AG20443 (cell line): ENCODE measurements at regions not wholly inside any gene's neighbourhood (a gene's known extent, or its start where the extent isn't known, plus 50 kb on each side); places are given as distances from the start of the nearest gene placed in this dataset.

Experiments
- DNase-seq: peaks from one replicate; pipeline ENCODE4 v3.0.0; 2012; ENCODE audit warnings: low spot score, mixed read lengths

GRCh38 chr18:75607701-75608100, 180.2 kb upstream of the SMIM21 start:
- peak; percentile 52 for DNase-seq

GRCh38 chr18:75592527-75592926, 165.0 kb upstream of the SMIM21 start:
- DNase-seq = no peak

GRCh38 chr18:75588412-75588811, 160.9 kb upstream of the SMIM21 start:
- no peak for DNase-seq

- no peak for DNase-seq
Measured at GRCh38 chr18:75587131-75587530, 159.6 kb upstream of the SMIM21 start.

GRCh38 chr18:75586130-75586889, 158.8 kb upstream of the SMIM21 start:
- no peak for DNase-seq

- DNase-seq = no peak
Measured at GRCh38 chr18:75582940-75583339, 155.4 kb upstream of the SMIM21 start.

GRCh38 chr18:75582406-75582821, 154.9 kb upstream of the SMIM21 start:
- peak; percentile 60 for DNase-seq

GRCh38 chr18:75581336-75582131, 154.0 kb upstream of the SMIM21 start:
- DNase-seq = peak; percentile 52

GRCh38 chr18:75574187-75574586, 146.7 kb upstream of the SMIM21 start:
- no peak for DNase-seq

- no peak for DNase-seq
Measured at GRCh38 chr18:75563150-75563549, 135.6 kb upstream of the SMIM21 start.

GRCh38 chr18:75562216-75562615, 134.7 kb upstream of the SMIM21 start:
- no peak for DNase-seq

GRCh38 chr18:75558790-75559189, 131.3 kb upstream of the SMIM21 start:
- no peak for DNase-seq

- no peak for DNase-seq
Measured at GRCh38 chr18:75556841-75557240, 129.3 kb upstream of the SMIM21 start.

- DNase-seq = no peak
Measured at GRCh38 chr18:75554644-75555185, 127.2 kb upstream of the SMIM21 start.

GRCh38 chr18:75554176-75554575, 126.7 kb upstream of the SMIM21 start:
- DNase-seq = no peak

- no peak for DNase-seq
Measured at GRCh38 chr18:75553021-75553420, 125.5 kb upstream of the SMIM21 start.

- no peak for DNase-seq
Measured at GRCh38 chr18:75551071-75551470, 123.6 kb upstream of the SMIM21 start.

GRCh38 chr18:75548353-75548905, 120.9 kb upstream of the SMIM21 start:
- no peak for DNase-seq

GRCh38 chr18:75546964-75547363, 119.5 kb upstream of the SMIM21 start:
- no peak for DNase-seq

GRCh38 chr18:75545189-75545588, 117.7 kb upstream of the SMIM21 start:
- DNase-seq = no peak

- peak; percentile 61 for DNase-seq
Measured at GRCh38 chr18:75544496-75544895, 117.0 kb upstream of the SMIM21 start.

- peak; percentile 50 for DNase-seq
Measured at GRCh38 chr18:75544051-75544481, 116.6 kb upstream of the SMIM21 start.

GRCh38 chr18:75538727-75539126, 111.2 kb upstream of the SMIM21 start:
- DNase-seq = peak; percentile 79
